Ascending aorta (tissue), 2 donors: ENCODE measurements at regions not wholly inside any gene's neighbourhood (a gene's known extent, or its start where the extent isn't known, plus 50 kb on each side); places are given as distances from the start of the nearest gene placed in this dataset.

ENCODE experiments used
- DNase-seq, 2 donors: peaks; one replicate each; pipeline ENCODE4 v3.0.0-alpha.2; 2019; ENCODE audit warnings: low spot score in 2 of 2
- H3K27ac ChIP-seq, 2 donors: fragments of 200-600 bp; sonication (generic); one replicate each; pipeline ENCODE4 v1.5.1; 2016 to 2017; ENCODE audit warnings: mild to moderate bottlenecking in 1 of 2
- H3K27me3 ChIP-seq: fragments of 200-600 bp; sonication (generic); one replicate; pipeline ENCODE4 v1.5.1; 2017
- H3K36me3 ChIP-seq, 2 donors: fragments of 200-600 bp; sonication (generic); one replicate each; pipeline ENCODE4 v1.5.1; 2016
- H3K4me1 ChIP-seq, 2 donors: fragments of 200-600 bp; sonication (generic); one replicate each; pipeline ENCODE4 v1.5.1; 2016 to 2017; ENCODE audit warnings: mild to moderate bottlenecking in 1 of 2
- H3K4me3 ChIP-seq, 2 donors: fragments of 200-600 bp; sonication (generic); one replicate each; pipeline ENCODE4 v1.5.1; 2016 to 2017; ENCODE audit warnings: mild to moderate bottlenecking in 1 of 2
- H3K9me3 ChIP-seq, 2 donors: fragments of 200-600 bp; sonication (generic); one replicate each; pipeline ENCODE4 v1.5.1; 2016
- CTCF ChIP-seq, 3 experiments: fragments of 200-600 bp in 2 of 3; fragments of 450-650 bp in 1 of 3; sonication (generic) in 2 of 3; IDR thresholded peaks; one replicate each; pipeline ENCODE4 v1.5.1; 2016 to 2019; ENCODE audit warnings: antibody characterized with exemption in 3 of 3, mild to moderate bottlenecking in 1 of 3, moderate library complexity in 1 of 3
- intact Hi-C: fragments of 100-400 bp; cut with DNase I; formaldehyde crosslinking; loops from one replicate; pipeline ENCODE4 v1.15.1; 2023

DNA sequence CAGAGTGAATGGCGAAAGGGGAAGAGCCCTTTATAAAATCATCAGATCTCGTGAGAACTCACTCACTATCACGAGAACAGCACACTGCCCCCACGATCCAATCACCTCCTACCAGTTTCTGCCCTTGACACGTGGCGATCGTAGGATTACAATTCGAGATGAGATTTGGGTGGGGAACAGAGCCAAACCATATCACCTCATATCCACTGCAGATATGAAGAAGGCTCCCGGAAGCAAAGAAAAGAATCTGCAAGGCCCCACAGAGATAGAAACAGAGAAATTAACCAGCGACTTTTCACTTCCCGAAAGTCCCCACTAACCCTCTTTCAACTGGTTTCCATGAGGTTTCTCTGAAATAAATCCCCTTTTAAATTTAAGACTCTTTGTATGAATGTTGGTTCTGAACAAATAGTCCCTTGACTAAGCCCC is 86.2 kb upstream of the IRF2BP2 start:
- H3K9me3 ChIP-seq: no peaks in the 10 kb centered on the region
- H3K27me3 ChIP-seq: no peaks in the 10 kb centered on the region
- H3K27ac ChIP-seq: no peak overlapping the region
- peaks cover 0 to 5% of the 10 kb centered on the region in 2 donors for H3K4me1 ChIP-seq
- intact Hi-C loops: loop anchor here (5.0 kb wide), 1 partner anchor 39 kb away; no protein-coding TSS in a partner anchor
- no peaks in the 10 kb centered on the region for H3K36me3 ChIP-seq
- H3K4me3 ChIP-seq: no peak overlapping the region
- no peak for DNase-seq
- no peak for TF ChIP-seq CTCF (IDR thresholded peaks at IDR 0.05)

DNA sequence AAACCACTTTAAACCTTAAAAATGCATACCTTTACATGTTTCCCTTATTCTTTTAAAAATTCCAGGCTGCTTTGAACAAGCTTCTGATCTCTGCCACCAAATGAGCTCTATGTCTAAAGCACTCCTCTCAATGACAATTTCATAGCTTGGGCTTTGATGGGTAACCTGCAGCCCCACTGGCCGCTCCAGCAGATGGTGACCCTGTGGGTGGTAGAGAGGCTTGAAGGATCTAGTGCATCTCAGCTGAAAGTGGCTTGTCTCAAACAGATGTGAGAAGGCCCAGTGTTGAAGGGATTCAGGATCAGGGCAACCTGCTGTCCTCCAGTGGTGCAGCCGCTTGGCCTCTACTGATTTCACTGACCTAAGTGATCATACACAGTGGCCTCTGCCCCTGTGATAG is 84.7 kb upstream of the IRF2BP2 start:
- Histone ChIP-seq H3K27me3 (no peaks in the 10 kb centered on the region), H3K27ac (no peak overlapping the region), H3K4me3 (no peak overlapping the region), H3K9me3 (no peaks in the 10 kb centered on the region), H3K4me1 (no peaks in the 10 kb centered on the region), H3K36me3 (no peaks in the 10 kb centered on the region)
- TF ChIP-seq CTCF (IDR thresholded peaks at IDR 0.05): no peak
- no peak for DNase-seq
- intact Hi-C loops: loop anchor here (5.0 kb wide), 1 partner anchor 37 kb away; no protein-coding TSS in a partner anchor

- TF ChIP-seq CTCF (IDR thresholded peaks at IDR 0.05): no peak
- DNase-seq: no peak
- no peak overlapping the region for H3K27ac ChIP-seq
- no peaks in the 10 kb centered on the region for H3K4me1 ChIP-seq
- H3K36me3 ChIP-seq: no peaks in the 10 kb centered on the region
- no peak overlapping the region for H3K4me3 ChIP-seq
- no peaks in the 10 kb centered on the region for H3K27me3 ChIP-seq
- no peaks in the 10 kb centered on the region for H3K9me3 ChIP-seq
- intact Hi-C loops: no loop called here
Observed at GRCh38 chr1:234692966-234693580, 83.1 kb upstream of the IRF2BP2 start.

DNA sequence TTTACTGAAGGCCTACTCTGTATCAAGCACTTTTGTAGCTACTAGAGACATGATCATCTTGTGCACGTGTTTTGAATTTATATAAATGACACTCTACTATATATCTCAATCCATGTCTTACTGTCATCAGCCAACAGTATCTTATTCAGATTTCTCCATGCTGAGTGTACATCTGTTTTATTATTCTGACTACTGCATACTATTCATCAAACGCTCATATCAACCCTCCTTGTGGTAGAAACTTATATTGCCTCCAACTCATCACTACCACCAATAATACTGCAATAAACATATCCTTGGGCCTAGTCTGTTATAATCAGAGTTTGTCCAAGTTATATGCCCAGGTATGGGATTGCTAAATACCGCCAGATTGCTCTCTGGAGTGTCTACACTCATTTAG is 81.6 kb upstream of the IRF2BP2 start:
- intact Hi-C loops: no loop called here
- no peak overlapping the region for H3K4me3 ChIP-seq
- peaks cover 1 to 3% of the 10 kb centered on the region in 2 donors for H3K4me1 ChIP-seq
- H3K27ac ChIP-seq: no peak overlapping the region
- no peak for DNase-seq
- no peaks in the 10 kb centered on the region for H3K27me3 ChIP-seq
- no peaks in the 10 kb centered on the region for H3K36me3 ChIP-seq
- H3K9me3 ChIP-seq: no peaks in the 10 kb centered on the region
- TF ChIP-seq CTCF (IDR thresholded peaks at IDR 0.05): no peak

DNA sequence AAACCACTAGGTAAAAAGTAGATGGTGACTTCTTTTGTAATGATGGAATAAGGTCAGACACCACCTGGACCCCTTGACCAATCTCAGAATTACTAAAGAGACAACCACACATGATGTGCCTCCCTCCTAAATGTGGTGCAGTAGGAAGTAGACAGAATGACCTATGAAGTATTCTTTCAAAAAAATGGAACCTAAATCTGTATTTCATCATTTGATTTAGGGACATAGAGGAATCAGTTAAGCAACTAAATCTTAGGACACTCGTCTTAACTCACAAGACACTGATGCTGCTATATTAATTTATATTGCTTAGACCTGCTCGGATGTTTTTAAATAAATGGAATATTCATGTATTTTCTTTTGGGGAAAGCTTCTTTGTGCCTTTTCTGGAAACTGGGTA is 80.9 kb upstream of the IRF2BP2 start:
- Histone ChIP-seq H3K9me3 (peaks cover 0 to 3% of the 10 kb centered on the region in 2 donors), H3K27me3 (no peaks in the 10 kb centered on the region), H3K4me3 (no peak overlapping the region), H3K27ac (no peak overlapping the region), H3K36me3 (no peaks in the 10 kb centered on the region), H3K4me1 (peaks cover 3 to 4% of the 10 kb centered on the region in 2 donors)
- intact Hi-C loops: no loop called here
- no peak for TF ChIP-seq CTCF (IDR thresholded peaks at IDR 0.05)
- DNase-seq: no peak

- no peak for TF ChIP-seq CTCF (IDR thresholded peaks at IDR 0.05)
- intact Hi-C loops: no loop called here
- Histone ChIP-seq H3K27me3 (no peaks in the 10 kb centered on the region), H3K4me3 (no peak overlapping the region), H3K27ac (no peak overlapping the region), H3K9me3 (peaks cover 0 to 6% of the 10 kb centered on the region in 2 donors), H3K4me1 (peaks cover 3 to 4% of the 10 kb centered on the region in 2 donors), H3K36me3 (no peaks in the 10 kb centered on the region)
- DNase-seq: no peak
Observed at GRCh38 chr1:234689236-234689635, 79.3 kb upstream of the IRF2BP2 start.
